Left ventricle myocardium inferior (tissue), 1 donor: ENCODE measurements at regions not wholly inside any gene's neighbourhood (a gene's known extent, or its start where the extent isn't known, plus 50 kb on each side); places are given as distances from the start of the nearest gene placed in this dataset.

Source experiments
- DNase-seq: peaks from one replicate; pipeline ENCODE4 v3.0.0-alpha.2; 2020
- H3K27ac ChIP-seq: fragments of 200-600 bp; replicated peaks from 2 replicates; pipeline ENCODE4 v1.8.0; 2021
- H3K27me3 ChIP-seq: fragments of 200-600 bp; 2 replicates; pipeline ENCODE4 v1.8.0; 2021; ENCODE audit warnings: low read depth
- H3K36me3 ChIP-seq: fragments of 200-600 bp; 2 replicates; pipeline ENCODE4 v1.8.0; 2021
- H3K4me1 ChIP-seq: fragments of 200-600 bp; 2 replicates; pipeline ENCODE4 v1.8.0; 2021
- H3K4me3 ChIP-seq: fragments of 200-600 bp; 2 replicates; pipeline ENCODE4 v1.8.0; 2021; ENCODE audit warnings: mild to moderate bottlenecking, moderate library complexity
- H3K9me3 ChIP-seq: fragments of 200-600 bp; replicated peaks from 2 replicates; pipeline ENCODE4 v1.8.0; 2021
- CTCF ChIP-seq: fragments of 200-600 bp; IDR thresholded peaks from 2 replicates; pipeline ENCODE4 v1.8.0; 2021; ENCODE audit warnings: antibody characterized with exemption, mild to moderate bottlenecking, borderline replicate concordance
- intact Hi-C: fragments of 100-400 bp; cut with micrococcal nuclease; formaldehyde crosslinking; loops from one replicate; pipeline ENCODE4 v1.11.0; 2022
- donor health status: DM: no; HTN: yes; CAD: no; lungs with severe emphysema.

GRCh38 chr5:164671640-164672039 is 1166.2 kb downstream of the MAT2B start:
- Histone ChIP-seq H3K27ac (no peak overlapping the region), H3K27me3 (no peaks in the 10 kb centered on the region), H3K36me3 (no peaks in the 10 kb centered on the region), H3K4me3 (no peak overlapping the region), H3K4me1 (no peaks in the 10 kb centered on the region), H3K9me3 (no peaks in the 10 kb centered on the region)
- DNase-seq, result no peak
- intact Hi-C loops, result no loop called here
- no peak for TF ChIP-seq CTCF

- H3K27ac ChIP-seq, result no peak overlapping the region
- no peaks in the 10 kb centered on the region for H3K9me3 ChIP-seq
- H3K36me3 ChIP-seq, result no peaks in the 10 kb centered on the region
- no peak for TF ChIP-seq CTCF
- H3K27me3 ChIP-seq, result no peaks in the 10 kb centered on the region
- intact Hi-C loops, result no loop called here
- DNase-seq, result no peak
- no peaks in the 10 kb centered on the region for H3K4me1 ChIP-seq
- no peak overlapping the region for H3K4me3 ChIP-seq
Measured at GRCh38 chr5:164672205-164672604, 1166.8 kb downstream of the MAT2B start.

GRCh38 chr5:164672931-164673694 is 1167.7 kb downstream of the MAT2B start:
- no peak for DNase-seq
- H3K36me3 ChIP-seq, result no peaks in the 10 kb centered on the region
- H3K27me3 ChIP-seq, result no peaks in the 10 kb centered on the region
- TF ChIP-seq CTCF, result no peak
- no peak overlapping the region for H3K4me3 ChIP-seq
- no peak overlapping the region for H3K27ac ChIP-seq
- H3K4me1 ChIP-seq, result no peaks in the 10 kb centered on the region
- intact Hi-C loops, result no loop called here
- peaks cover 9% of the 10 kb centered on the region for H3K9me3 ChIP-seq

- peaks cover 14% of the 10 kb centered on the region for H3K9me3 ChIP-seq
- H3K36me3 ChIP-seq, result no peaks in the 10 kb centered on the region
- TF ChIP-seq CTCF, result no peak
- intact Hi-C loops, result no loop called here
- no peak overlapping the region for H3K4me3 ChIP-seq
- H3K27ac ChIP-seq, result no peak overlapping the region
- H3K4me1 ChIP-seq, result no peaks in the 10 kb centered on the region
- no peaks in the 10 kb centered on the region for H3K27me3 ChIP-seq
- no peak for DNase-seq
Measured at GRCh38 chr5:164679461-164679860, 1174.0 kb downstream of the MAT2B start.

- H3K4me3 ChIP-seq, result no peak overlapping the region
- DNase-seq, result no peak
- peaks cover 14% of the 10 kb centered on the region for H3K9me3 ChIP-seq
- TF ChIP-seq CTCF, result no peak
- H3K36me3 ChIP-seq, result no peaks in the 10 kb centered on the region
- no peaks in the 10 kb centered on the region for H3K27me3 ChIP-seq
- H3K4me1 ChIP-seq, result no peaks in the 10 kb centered on the region
- intact Hi-C loops, result no loop called here
- H3K27ac ChIP-seq, result no peak overlapping the region
Measured at GRCh38 chr5:164680216-164680615, 1174.8 kb downstream of the MAT2B start.
